K562 (cell line): ENCODE measurements at regions not wholly inside any gene's neighbourhood (a gene's known extent, or its start where the extent isn't known, plus 50 kb on each side); places are given as distances from the start of the nearest gene placed in this dataset.

Source experiments
- BCLAF1 ChIP-seq, 2 experiments: fragments of 450-650 bp in 1 of 2; IDR thresholded peaks; 2 replicates each; pipeline ENCODE4 v1.6.1; 2011 to 2017; ENCODE audit warnings: low read depth in 2 of 2, antibody characterized with exemption in 1 of 2, borderline replicate concordance in 1 of 2, low read length in 1 of 2, mild to moderate bottlenecking in 1 of 2, mixed read lengths in 1 of 2; ENCODE audit not compliant: control insufficient read depth in 1 of 2
- BDP1 ChIP-seq: IDR thresholded peaks from 3 replicates; pipeline ENCODE4 v1.6.1; 2011; ENCODE audit not compliant: insufficient read length, insufficient read depth
- CREM ChIP-seq: IDR thresholded peaks from 2 replicates; pipeline ENCODE4 v1.6.1; 2014; ENCODE audit warnings: antibody characterized with exemption, low read depth
- CTCF ChIP-seq, 3 experiments: IDR thresholded peaks in 2 of 3; conservative IDR thresholded peaks in 1 of 3; 2 replicates each; pipeline ENCODE4 v1.5.1; 2011 to 2012; ENCODE audit warnings: low read length in 3 of 3, mild to moderate bottlenecking in 3 of 3, control low read depth in 2 of 3, improper control_type of control experiment in 1 of 3, inconsistent platforms in 1 of 3, low read depth in 1 of 3, mixed read lengths in 1 of 3, moderate library complexity in 1 of 3; ENCODE audit not compliant: insufficient read depth in 2 of 3
- FOS ChIP-seq: IDR thresholded peaks from 3 replicates; pipeline ENCODE4 v1.6.1; 2011; ENCODE audit not compliant: insufficient read length; ENCODE audit errors: extremely low read depth
- FOXK2 ChIP-seq, 2 experiments: fragments of 450-650 bp; IDR thresholded peaks in 1 of 2; conservative IDR thresholded peaks in 1 of 2; 2 replicates each; pipeline ENCODE4 v1.6.1; 2016; ENCODE audit warnings: low read depth in 2 of 2, mild to moderate bottlenecking in 1 of 2
- POLR2A ChIP-seq: fragments of 450-650 bp; conservative IDR thresholded peaks from 2 replicates; pipeline ENCODE4 v1.6.1; 2016
- POLR3A ChIP-seq: IDR thresholded peaks from 2 replicates; pipeline ENCODE4 v1.6.1; 2011; ENCODE audit warnings: borderline replicate concordance, mild to moderate bottlenecking, moderate library complexity; ENCODE audit not compliant: insufficient read length, insufficient read depth; ENCODE audit errors: extremely low read depth
- SMAD1 ChIP-seq: fragments of 150-350 bp; IDR thresholded peaks from 2 replicates; pipeline ENCODE4 v1.6.1; 2014; ENCODE audit warnings: low read length, low read depth; ENCODE audit not compliant: partially characterized antibody
- TAF1 ChIP-seq: IDR thresholded peaks from 2 replicates; pipeline ENCODE4 v1.6.1; 2011; ENCODE audit warnings: mild to moderate bottlenecking, low read length, moderate library complexity; ENCODE audit not compliant: insufficient read depth, control insufficient read depth, severe bottlenecking; ENCODE audit errors: extremely low read depth
- TEAD2 ChIP-seq: fragments of 450-650 bp; IDR thresholded peaks from 2 replicates; pipeline ENCODE4 v1.6.1; 2016; ENCODE audit warnings: missing genetic modification characterization, control low read depth, missing compliant biosample characterization
- TF ChIP-seq, protein P1 (sequence below), 2 experiments: fragments of 450-650 bp; formaldehyde crosslinking in 1 of 2; IDR thresholded peaks; 2 replicates each; pipeline versions ENCODE4 v1.4.0 to v1.6.1; 2014 to 2020; ENCODE audit warnings: mild to moderate bottlenecking in 2 of 2, borderline replicate concordance in 1 of 2, low read depth in 1 of 2
- TF ChIP-seq, protein P2 (sequence below): fragments of 250-450 bp; sonication (Bioruptor Pico); IDR thresholded peaks from 2 replicates; pipeline ENCODE4 v1.8.0; 2021; ENCODE audit warnings: borderline replicate concordance, mild to moderate bottlenecking, moderate library complexity; ENCODE audit not compliant: poor library complexity, severe bottlenecking
- TF ChIP-seq, protein P3 (sequence below): sonication (generic); formaldehyde crosslinking; IDR thresholded peaks from 2 replicates; pipeline ENCODE4 v1.9.0; 2022; ENCODE audit warnings: mild to moderate bottlenecking, missing genetic modification reagents

GRCh38 chr16:6918646-6919045 is 414.0 kb upstream of the RBFOX1 start:
- TF ChIP-seq FOXK2 (conservative IDR thresholded peaks at IDR 0.05 in 1 of 2, IDR thresholded peaks at IDR 0.05 in 1 of 2; ENCODE audit: low read depth in 2 of 2): no peak
- TF ChIP-seq, protein P1, sequence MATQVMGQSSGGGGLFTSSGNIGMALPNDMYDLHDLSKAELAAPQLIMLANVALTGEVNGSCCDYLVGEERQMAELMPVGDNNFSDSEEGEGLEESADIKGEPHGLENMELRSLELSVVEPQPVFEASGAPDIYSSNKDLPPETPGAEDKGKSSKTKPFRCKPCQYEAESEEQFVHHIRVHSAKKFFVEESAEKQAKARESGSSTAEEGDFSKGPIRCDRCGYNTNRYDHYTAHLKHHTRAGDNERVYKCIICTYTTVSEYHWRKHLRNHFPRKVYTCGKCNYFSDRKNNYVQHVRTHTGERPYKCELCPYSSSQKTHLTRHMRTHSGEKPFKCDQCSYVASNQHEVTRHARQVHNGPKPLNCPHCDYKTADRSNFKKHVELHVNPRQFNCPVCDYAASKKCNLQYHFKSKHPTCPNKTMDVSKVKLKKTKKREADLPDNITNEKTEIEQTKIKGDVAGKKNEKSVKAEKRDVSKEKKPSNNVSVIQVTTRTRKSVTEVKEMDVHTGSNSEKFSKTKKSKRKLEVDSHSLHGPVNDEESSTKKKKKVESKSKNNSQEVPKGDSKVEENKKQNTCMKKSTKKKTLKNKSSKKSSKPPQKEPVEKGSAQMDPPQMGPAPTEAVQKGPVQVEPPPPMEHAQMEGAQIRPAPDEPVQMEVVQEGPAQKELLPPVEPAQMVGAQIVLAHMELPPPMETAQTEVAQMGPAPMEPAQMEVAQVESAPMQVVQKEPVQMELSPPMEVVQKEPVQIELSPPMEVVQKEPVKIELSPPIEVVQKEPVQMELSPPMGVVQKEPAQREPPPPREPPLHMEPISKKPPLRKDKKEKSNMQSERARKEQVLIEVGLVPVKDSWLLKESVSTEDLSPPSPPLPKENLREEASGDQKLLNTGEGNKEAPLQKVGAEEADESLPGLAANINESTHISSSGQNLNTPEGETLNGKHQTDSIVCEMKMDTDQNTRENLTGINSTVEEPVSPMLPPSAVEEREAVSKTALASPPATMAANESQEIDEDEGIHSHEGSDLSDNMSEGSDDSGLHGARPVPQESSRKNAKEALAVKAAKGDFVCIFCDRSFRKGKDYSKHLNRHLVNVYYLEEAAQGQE (IDR thresholded peaks at IDR 0.05; ENCODE audit: borderline replicate concordance): no peak
- TF ChIP-seq, protein P1 (CRISPR knock-in tag; IDR thresholded peaks at IDR 0.05; ENCODE audit: low read depth): no peak
- TF ChIP-seq, protein P2, sequence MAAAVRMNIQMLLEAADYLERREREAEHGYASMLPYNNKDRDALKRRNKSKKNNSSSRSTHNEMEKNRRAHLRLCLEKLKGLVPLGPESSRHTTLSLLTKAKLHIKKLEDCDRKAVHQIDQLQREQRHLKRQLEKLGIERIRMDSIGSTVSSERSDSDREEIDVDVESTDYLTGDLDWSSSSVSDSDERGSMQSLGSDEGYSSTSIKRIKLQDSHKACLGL (CRISPR knock-in tag): no peak
- TF ChIP-seq BCLAF1 (IDR thresholded peaks at IDR 0.05; ENCODE audit: borderline replicate concordance in 1 of 2, control insufficient read depth in 1 of 2, low read depth in 2 of 2, low read length in 1 of 2): no peak
- TF ChIP-seq POLR2A: no peak
- TF ChIP-seq CREM: no peak
- TF ChIP-seq TEAD2 (tag): no peak
- TF ChIP-seq, protein P3, sequence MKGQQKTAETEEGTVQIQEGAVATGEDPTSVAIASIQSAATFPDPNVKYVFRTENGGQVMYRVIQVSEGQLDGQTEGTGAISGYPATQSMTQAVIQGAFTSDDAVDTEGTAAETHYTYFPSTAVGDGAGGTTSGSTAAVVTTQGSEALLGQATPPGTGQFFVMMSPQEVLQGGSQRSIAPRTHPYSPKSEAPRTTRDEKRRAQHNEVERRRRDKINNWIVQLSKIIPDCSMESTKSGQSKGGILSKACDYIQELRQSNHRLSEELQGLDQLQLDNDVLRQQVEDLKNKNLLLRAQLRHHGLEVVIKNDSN (CRISPR knock-in tag): no peak
- TF ChIP-seq CTCF (IDR thresholded peaks at IDR 0.05 in 2 of 3, conservative IDR thresholded peaks at IDR 0.05 in 1 of 3; ENCODE audit: insufficient read depth in 2 of 3, low read depth in 1 of 3, low read length in 3 of 3): no peak
- TF ChIP-seq BDP1: no peak
- TF ChIP-seq SMAD1: no peak
- TF ChIP-seq FOS: no peak
- TF ChIP-seq TAF1: no peak
- TF ChIP-seq POLR3A: no peak
